HG03439 (cell line): ENCODE measurements at regions not wholly inside any gene's neighbourhood (a gene's known extent, or its start where the extent isn't known, plus 50 kb on each side); places are given as distances from the start of the nearest gene placed in this dataset.

Experiments used
- ATAC-seq: cut with Tn5 transposase; IDR thresholded peaks from one replicate; pipeline ENCODE4 v1.9.1; 2021; ENCODE audit warnings: mild to moderate bottlenecking, moderate library complexity; ENCODE audit not compliant: unreplicated experiment

DNA sequence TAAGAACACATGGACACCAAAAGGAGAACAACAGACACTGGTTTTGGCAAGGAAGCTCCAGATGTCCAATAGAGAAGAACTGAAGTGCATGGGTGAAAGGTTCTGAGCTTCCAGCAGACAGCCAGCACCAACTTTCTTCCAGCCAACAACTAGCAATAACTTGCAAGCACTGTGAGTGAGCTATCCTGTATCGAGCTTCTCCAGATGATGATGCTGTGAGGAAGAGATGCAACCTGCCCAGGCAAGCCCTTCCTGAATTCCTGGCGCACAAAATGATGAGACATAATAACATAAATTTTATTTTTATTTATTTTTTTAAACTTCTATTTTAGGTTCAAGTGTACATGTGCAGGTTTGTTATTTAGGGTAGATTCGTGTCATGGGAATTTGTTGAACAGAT, 692.1 kb downstream of the DNAJB9 start:
- ATAC-seq, result no peak

DNA sequence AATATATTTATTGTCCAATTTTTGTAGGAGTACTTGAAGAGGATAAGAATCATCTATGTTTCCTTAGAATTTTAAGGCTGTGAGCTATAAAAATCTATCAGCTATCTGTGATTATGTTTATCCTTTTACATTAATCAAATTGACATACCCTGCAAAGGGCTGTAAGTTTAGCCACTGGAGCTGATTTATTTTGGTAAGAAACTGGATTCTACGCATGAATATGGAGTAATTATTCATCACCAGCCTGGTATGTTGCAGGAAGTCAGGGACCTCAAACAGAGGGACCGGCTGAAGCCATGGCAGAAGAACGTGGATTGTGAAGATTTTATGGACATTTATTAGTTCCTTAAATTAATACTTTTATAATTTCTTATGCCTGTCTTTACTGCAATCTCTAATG, 696.9 kb downstream of the DNAJB9 start:
- no peak for ATAC-seq

GRCh38 chr7:109276348-109276747, 706.7 kb downstream of the DNAJB9 start:
- ATAC-seq, result no peak

- no peak for ATAC-seq
Observed at GRCh38 chr7:109282726-109283125, 713.1 kb downstream of the DNAJB9 start.

GRCh38 chr7:109284943-109285342, 715.3 kb downstream of the DNAJB9 start:
- no peak for ATAC-seq

DNA sequence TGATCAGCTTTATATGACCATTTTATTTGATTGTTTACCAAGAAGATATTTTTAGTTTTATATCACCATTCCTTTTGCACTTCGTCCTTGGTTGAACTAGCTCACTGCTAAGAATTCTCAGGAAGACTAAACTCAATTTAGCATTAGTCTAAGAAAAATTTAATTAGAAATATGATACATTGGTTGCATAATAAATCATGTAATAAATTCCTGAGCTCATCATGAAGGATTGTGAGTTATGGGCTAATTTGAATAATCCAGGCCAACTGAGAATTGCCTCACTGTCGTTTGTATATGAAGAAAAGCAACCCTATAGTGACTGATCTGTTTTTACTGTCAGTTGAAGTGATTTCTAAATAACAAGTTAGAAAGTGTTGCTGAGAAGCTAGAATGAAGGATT, 725.5 kb downstream of the DNAJB9 start:
- no peak for ATAC-seq

- no peak for ATAC-seq
Observed at GRCh38 chr7:109308816-109309215, 739.1 kb downstream of the DNAJB9 start.

DNA sequence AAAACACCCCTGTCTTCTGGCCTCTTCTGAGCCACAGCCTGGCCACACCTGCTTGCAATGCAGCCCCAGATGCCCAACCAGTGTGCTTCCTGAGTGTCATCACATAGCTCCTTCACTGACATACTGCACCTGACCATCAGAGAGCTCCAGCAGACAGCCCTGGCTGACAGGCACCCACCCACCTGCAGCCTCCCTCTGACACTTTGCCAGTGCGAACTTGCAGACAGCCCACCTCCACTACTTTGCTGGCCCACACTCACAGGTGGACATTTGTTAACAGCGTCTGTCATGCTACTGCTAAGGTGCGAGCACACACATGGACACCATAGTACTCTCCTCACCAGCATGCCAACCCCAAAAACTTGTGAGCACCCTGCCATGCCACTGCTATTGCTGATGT, 740.1 kb downstream of the DNAJB9 start:
- no peak for ATAC-seq

GRCh38 chr7:109318136-109318535, 748.5 kb downstream of the DNAJB9 start:
- no peak for ATAC-seq

DNA sequence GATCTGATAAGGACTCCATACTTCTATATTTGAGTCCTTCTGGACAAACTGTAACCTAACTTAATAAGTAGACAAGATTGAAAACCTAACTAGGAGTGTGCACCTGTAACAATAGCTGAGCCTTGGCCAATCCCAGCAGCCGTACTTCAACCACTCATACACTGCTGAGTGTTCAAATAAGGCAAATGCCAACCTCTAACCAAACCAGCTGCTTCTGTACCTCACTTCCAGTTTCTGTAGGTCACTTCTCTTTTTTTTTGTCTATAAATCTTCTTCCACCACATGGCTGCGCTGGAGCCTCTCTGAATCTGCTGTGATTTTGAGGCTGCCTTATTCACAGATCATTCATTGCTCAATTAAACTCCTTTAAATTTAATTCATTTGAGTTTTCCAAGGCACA, 753.2 kb downstream of the DNAJB9 start:
- no peak for ATAC-seq

GRCh38 chr7:109331423-109331822, 761.7 kb downstream of the DNAJB9 start:
- ATAC-seq, result no peak

DNA sequence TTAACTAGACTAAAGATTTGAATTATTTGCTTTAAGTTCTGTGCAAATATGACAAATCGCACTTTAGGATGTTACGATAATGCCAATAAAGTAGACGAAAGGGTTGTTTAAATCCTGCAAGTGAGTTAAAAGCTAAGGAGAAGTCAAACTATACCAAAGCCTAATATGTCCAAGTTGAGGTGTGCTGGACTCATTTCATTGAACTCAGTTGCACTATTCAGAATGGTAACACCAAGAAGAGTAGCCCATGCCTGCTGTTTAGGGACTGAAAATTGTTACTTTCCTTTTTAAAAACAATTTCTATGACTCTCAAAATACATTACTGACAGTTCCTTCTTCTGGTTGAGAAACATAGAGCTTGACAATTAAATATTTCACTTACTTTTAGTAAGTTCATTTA, 766.3 kb downstream of the DNAJB9 start:
- no peak for ATAC-seq

DNA sequence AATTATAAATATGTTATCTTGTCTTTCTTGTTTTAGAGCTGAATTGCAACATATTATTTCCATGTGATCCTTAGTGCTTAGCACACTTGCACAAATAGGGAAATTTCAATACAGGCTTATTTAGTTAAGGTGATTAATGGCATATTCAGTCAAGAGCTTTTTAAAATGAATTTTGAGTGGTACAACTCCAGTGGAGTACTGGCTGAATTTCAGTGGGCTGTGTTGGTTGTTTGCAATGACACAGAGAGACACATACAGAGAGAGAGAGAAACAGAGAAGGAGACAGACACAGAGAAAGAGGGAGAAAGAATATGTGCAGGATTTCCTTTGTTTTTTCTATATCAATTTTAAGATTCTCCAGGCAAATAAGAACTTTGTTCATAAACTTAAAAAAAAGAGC, 766.9 kb downstream of the DNAJB9 start:
- no peak for ATAC-seq

- ATAC-seq, result no peak
Observed at GRCh38 chr7:109343678-109344077, 774.0 kb downstream of the DNAJB9 start.

DNA sequence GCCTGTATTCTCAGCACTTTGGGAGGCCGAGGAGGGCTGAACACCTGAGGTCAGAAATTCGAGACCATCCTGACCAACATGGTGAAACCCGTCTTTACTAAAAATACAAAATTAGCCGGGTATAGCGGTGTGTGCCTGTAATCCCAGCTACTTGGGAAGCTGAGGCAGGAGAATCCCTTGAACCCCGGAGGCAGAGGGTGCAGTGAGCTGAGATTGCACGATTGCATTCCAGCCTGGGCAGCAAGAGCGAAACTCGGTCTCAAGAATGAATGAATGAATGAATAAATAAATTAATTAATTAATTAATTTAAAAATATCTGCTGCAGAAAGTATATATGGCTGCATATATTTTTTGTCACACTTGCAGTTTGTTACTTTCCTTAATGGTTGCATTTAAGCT, 781.8 kb downstream of the DNAJB9 start:
- ATAC-seq, result no peak

GRCh38 chr7:109354000-109354399, 784.3 kb downstream of the DNAJB9 start:
- no peak for ATAC-seq

DNA sequence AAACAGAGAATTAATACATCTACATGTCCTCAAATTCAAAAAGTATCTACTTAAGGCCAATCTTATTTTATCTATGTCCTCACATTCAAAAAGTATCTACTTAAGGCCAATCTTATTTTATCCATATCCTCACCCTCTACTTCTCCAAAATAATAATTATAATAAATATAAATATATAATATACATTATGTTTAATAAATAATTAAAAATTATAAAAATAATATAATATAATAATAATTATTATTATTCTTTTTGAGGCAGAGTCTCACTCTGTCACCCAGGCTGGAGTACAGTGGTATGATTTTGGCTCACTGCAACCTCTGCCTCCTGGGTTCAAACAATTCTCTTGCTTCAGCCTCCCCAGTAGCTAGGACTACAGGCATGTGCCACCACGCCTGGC, 784.9 kb downstream of the DNAJB9 start:
- ATAC-seq, result no peak

GRCh38 chr7:109375823-109376222, 806.1 kb downstream of the DNAJB9 start:
- no peak for ATAC-seq

GRCh38 chr7:109376576-109376975, 806.9 kb downstream of the DNAJB9 start:
- no peak for ATAC-seq

GRCh38 chr7:109377076-109377884, 807.6 kb downstream of the DNAJB9 start:
- no peak for ATAC-seq

DNA sequence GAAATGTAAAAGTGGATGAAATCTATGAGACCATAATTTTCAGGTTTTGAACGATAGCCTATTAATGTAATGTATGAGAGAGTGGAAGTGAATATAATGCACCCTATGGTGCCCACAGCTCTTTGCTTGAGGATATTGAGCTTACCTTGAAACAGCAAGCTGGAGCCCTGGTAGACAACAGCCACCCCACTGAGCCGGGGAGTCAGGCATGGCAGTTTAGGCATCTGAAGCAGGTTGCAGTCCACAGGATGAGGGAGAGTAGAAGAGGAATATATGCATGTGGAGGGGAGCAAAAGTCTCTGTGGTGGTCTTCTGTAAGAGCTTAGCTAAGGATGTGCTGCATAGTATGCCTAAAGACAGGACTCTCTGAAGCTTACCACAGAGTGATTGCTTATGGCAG, 817.3 kb downstream of the DNAJB9 start:
- ATAC-seq, result no peak

DNA sequence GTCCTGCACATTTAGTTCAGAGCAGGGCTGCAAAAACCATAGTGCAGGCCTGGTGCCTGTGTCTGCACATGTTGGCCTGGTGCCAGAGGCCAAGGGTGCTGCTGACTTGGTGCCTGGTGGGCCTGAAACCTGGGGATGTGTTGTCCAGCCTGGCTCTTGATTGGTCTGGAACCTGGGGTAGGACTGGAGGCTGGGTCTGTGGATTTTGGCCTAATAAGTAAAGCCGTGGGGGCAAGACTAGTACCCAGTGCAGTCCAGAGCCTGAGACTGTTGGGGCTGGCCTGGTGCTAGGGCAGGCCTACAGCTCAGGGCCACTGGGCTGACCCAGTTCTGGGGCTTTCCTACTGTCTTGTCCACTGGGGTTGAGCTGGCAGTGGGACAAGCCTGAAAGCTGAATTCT, 817.9 kb downstream of the DNAJB9 start:
- no peak for ATAC-seq

GRCh38 chr7:109391240-109391639, 821.6 kb downstream of the DNAJB9 start:
- no peak for ATAC-seq
